SK-N-SH (cell line): ENCODE measurements at regions not wholly inside any gene's neighbourhood (a gene's known extent, or its start where the extent isn't known, plus 50 kb on each side); places are given as distances from the start of the nearest gene placed in this dataset.

ENCODE experiments used
- CTCF ChIA-PET: fragments of 300-600, 350-600 bp; formaldehyde crosslinking; extraction: SDS; loops from one replicate; lab custom pipeline; 2021; lab: Yijun Ruan, JAX
- POLR2A ChIA-PET: fragments of 350-600 bp; sonication (Branson Sonifier 250); formaldehyde crosslinking; extraction: SDS; loops from one replicate; lab custom pipeline; 2020; ENCODE audit warnings: antibody characterized with exemption, inconsistent platforms; lab: Yijun Ruan, JAX
- DNase-seq: peaks from one replicate; pipeline ENCODE4 v3.0.0; 2012
- H2AFZ ChIP-seq: fragments of 200-600 bp; sonication (generic); 2 replicates; pipeline ENCODE4 v1.8.1; 2016; ENCODE audit warnings: antibody characterized with exemption, mild to moderate bottlenecking, low read depth
- H3F3A ChIP-seq: fragments of 200-600 bp; sonication (generic); replicated peaks from 2 replicates; pipeline ENCODE3; 2016; ENCODE audit warnings: antibody characterized with exemption, mild to moderate bottlenecking; ENCODE audit not compliant: insufficient read depth
- H3K27ac ChIP-seq, 2 experiments: fragments of 200-500 bp in 1 of 2; fragments of 200-600 bp in 1 of 2; sonication (Bioruptor generic) in 1 of 2; sonication (generic), shearing (Covaris generic) in 1 of 2; 2 replicates each; pipeline versions ENCODE4 v1.5.1 to v1.6.1; 2014 to 2016; ENCODE audit warnings: low read depth in 2 of 2, inconsistent platforms in 1 of 2, low read length in 1 of 2, mild to moderate bottlenecking in 1 of 2, mixed read lengths in 1 of 2
- H3K27me3 ChIP-seq: fragments of 200-600 bp; sonication (generic), shearing (Covaris generic); 2 replicates; pipeline ENCODE4 v1.6.1; 2016; ENCODE audit warnings: mixed run types; ENCODE audit not compliant: insufficient read depth
- H3K36me3 ChIP-seq, 2 experiments: fragments of 200-500 bp in 1 of 2; fragments of 200-600 bp in 1 of 2; sonication (Bioruptor generic) in 1 of 2; sonication (generic) in 1 of 2; replicated peaks in 1 of 2; 2 replicates each; pipeline versions ENCODE3 to v1.5.1; 2014 to 2016; ENCODE audit warnings: low read length in 1 of 2, mild to moderate bottlenecking in 1 of 2; ENCODE audit not compliant: insufficient read depth in 2 of 2, control insufficient read depth in 1 of 2
- H3K4me1 ChIP-seq, 2 experiments: fragments of 200-500 bp in 1 of 2; fragments of 200-600 bp in 1 of 2; sonication (Bioruptor generic) in 1 of 2; sonication (generic), shearing (Covaris generic) in 1 of 2; 2 replicates each; pipeline versions ENCODE4 v1.5.1 to v1.6.1; 2014 to 2016; ENCODE audit warnings: low read depth in 1 of 2, low read length in 1 of 2, mixed run types in 1 of 2; ENCODE audit not compliant: insufficient read depth in 2 of 2, control insufficient read depth in 1 of 2
- H3K4me2 ChIP-seq: fragments of 200-600 bp; sonication (generic), shearing (Covaris generic); 2 replicates; pipeline ENCODE4 v1.6.1; 2017; ENCODE audit warnings: mixed run types
- H3K4me3 ChIP-seq, 2 experiments: fragments of 200-500 bp in 1 of 2; fragments of 200-600 bp in 1 of 2; sonication (Bioruptor generic) in 1 of 2; sonication (generic), shearing (Covaris generic) in 1 of 2; 2 replicates each; pipeline versions ENCODE4 v1.5.1 to v1.8.1; 2014 to 2016; ENCODE audit warnings: low read depth in 2 of 2, inconsistent platforms in 1 of 2, low read length in 1 of 2, mild to moderate bottlenecking in 1 of 2, mixed read lengths in 1 of 2, moderate library complexity in 1 of 2
- H3K79me2 ChIP-seq: fragments of 200-600 bp; sonication (generic); 2 replicates; pipeline ENCODE4 v1.8.1; 2017; ENCODE audit warnings: mild to moderate bottlenecking; ENCODE audit not compliant: insufficient read depth
- H3K9ac ChIP-seq: fragments of 200-600 bp; sonication (generic); 2 replicates; pipeline ENCODE4 v1.6.1; 2017; ENCODE audit warnings: mixed run types
- H3K9me2 ChIP-seq: fragments of 200-600 bp; sonication (generic); 2 replicates; pipeline ENCODE4 v1.6.1; 2017; ENCODE audit warnings: mixed run types
- H3K9me3 ChIP-seq: fragments of 200-600 bp; sonication (generic); 2 replicates; pipeline ENCODE4 v1.6.1; 2017; ENCODE audit warnings: mixed run types, mild to moderate bottlenecking, moderate library complexity
- H4K20me1 ChIP-seq: fragments of 200-600 bp; sonication (generic); 2 replicates; pipeline ENCODE4 v1.6.1; 2017; ENCODE audit warnings: mild to moderate bottlenecking, mixed run types; ENCODE audit not compliant: insufficient read depth
- CHD2 ChIP-seq: fragments of 150-350 bp; IDR thresholded peaks from 2 replicates; pipeline ENCODE4 v1.6.1; 2018; ENCODE audit warnings: low read length; ENCODE audit not compliant: partially characterized antibody
- GATA2 ChIP-seq: sonication (generic); formaldehyde crosslinking; IDR thresholded peaks from 2 replicates; pipeline ENCODE4 v1.5.0; 2020; ENCODE audit warnings: mild to moderate bottlenecking, missing genetic modification reagents
- MEF2A ChIP-seq: IDR thresholded peaks from 2 replicates; pipeline ENCODE4 v1.4.0; 2012; ENCODE audit warnings: low read depth, borderline replicate concordance
- NFIC ChIP-seq: IDR thresholded peaks from 2 replicates; pipeline ENCODE4 v1.4.0; 2012; ENCODE audit warnings: borderline replicate concordance
- RCOR1 ChIP-seq: fragments of 150-350 bp; IDR thresholded peaks from 2 replicates; pipeline ENCODE4 v1.6.1; 2017; ENCODE audit warnings: antibody characterized with exemption, low read length
- REST ChIP-seq: IDR thresholded peaks from 2 replicates; pipeline ENCODE4 v1.6.1; 2012; ENCODE audit warnings: mild to moderate bottlenecking, low read depth, low read length, moderate library complexity
- TCF12 ChIP-seq: IDR thresholded peaks from 2 replicates; pipeline ENCODE4 v1.4.0; 2012
- USF2 ChIP-seq: fragments of 150-350 bp; IDR thresholded peaks from 2 replicates; pipeline ENCODE4 v1.6.1; 2017; ENCODE audit warnings: antibody characterized with exemption, low read length, low read depth, borderline replicate concordance
- YY1 ChIP-seq: IDR thresholded peaks from 2 replicates; pipeline ENCODE4 v1.4.0; 2012; ENCODE audit warnings: low read depth, mild to moderate bottlenecking
- WGBS: methylation state at CpG from one replicate; pipeline ENCODE4 v1.1.6; 2017; ENCODE audit warnings: low lambda C conversion rate; 5-methylcytosine and 5-hydroxymethylcytosine counted together
- TF ChIP-seq, protein P1 (sequence below): fragments of 150-350 bp; IDR thresholded peaks from 2 replicates; pipeline ENCODE4 v1.6.1; 2016; ENCODE audit warnings: mild to moderate bottlenecking, low read depth, low read length

GRCh38 chr1:22296701-22297591, 154.0 kb upstream of the WNT4 start:
- no peaks in the 10 kb centered on the region for H3F3A ChIP-seq
- no peaks in the 10 kb centered on the region for H3K9me3 ChIP-seq
- H3K9me2 ChIP-seq = no peaks in the 10 kb centered on the region
- CTCF ChIA-PET = interaction anchor here (0.9 to 2.8 kb wide), 5 partner anchors 11 to 120 kb away, joined by 3 to 15 read pairs (median 3); no protein-coding TSS in a partner anchor
- POLR2A ChIA-PET = no interaction called here
- no peak for DNase-seq
- H3K4me2 ChIP-seq = no peak overlapping the region
- no peak overlapping the region for H3K27ac ChIP-seq
- no peaks in the 10 kb centered on the region for H4K20me1 ChIP-seq
- no peaks in the 10 kb centered on the region for H3K36me3 ChIP-seq
- WGBS = 43% methylated on average over 11 of the region's 14 CpGs
- no peak overlapping the region for H3K9ac ChIP-seq
- no peak overlapping the region for H3K4me3 ChIP-seq
- peaks cover 0 to 2% of the 10 kb centered on the region in 2 experiments; a peak in 1 of 4 replicates for H3K4me1 ChIP-seq
- H3K79me2 ChIP-seq = no peaks in the 10 kb centered on the region
- no peak overlapping the region for H2AFZ ChIP-seq
- peaks cover 9% of the 10 kb centered on the region; the same call in 1 of the 2 replicates for H3K27me3 ChIP-seq
- TF ChIP-seq YY1 = no peak
- TF ChIP-seq TCF12 = no peak
- TF ChIP-seq NFIC = no peak
- TF ChIP-seq, all 33 proteins: peak for 0

- Histone ChIP-seq H3K9me2 (no peaks in the 10 kb centered on the region), H3K4me2 (no peak overlapping the region), H3K9me3 (no peaks in the 10 kb centered on the region), H3K27me3 (peaks cover 2% of the 10 kb centered on the region; the same call in 1 of the 2 replicates), H2AFZ (no peak overlapping the region), H3K79me2 (no peaks in the 10 kb centered on the region), H3K36me3 (no peaks in the 10 kb centered on the region), H4K20me1 (no peaks in the 10 kb centered on the region), H3K27ac (no peak overlapping the region), H3F3A (no peaks in the 10 kb centered on the region), H3K4me3 (no peak overlapping the region), H3K4me1 (no peaks in the 10 kb centered on the region), H3K9ac (no peak overlapping the region)
- ChIA-PET POLR2A (no interaction called here), CTCF (interaction anchor here (0.9 to 2.8 kb wide), 4 partner anchors 9 to 119 kb away, joined by 3 to 15 read pairs (median 4); no protein-coding TSS in a partner anchor)
- TF ChIP-seq REST = no peak
- no peak for TF ChIP-seq USF2
- no peak for TF ChIP-seq TCF12
- TF ChIP-seq, protein P1, sequence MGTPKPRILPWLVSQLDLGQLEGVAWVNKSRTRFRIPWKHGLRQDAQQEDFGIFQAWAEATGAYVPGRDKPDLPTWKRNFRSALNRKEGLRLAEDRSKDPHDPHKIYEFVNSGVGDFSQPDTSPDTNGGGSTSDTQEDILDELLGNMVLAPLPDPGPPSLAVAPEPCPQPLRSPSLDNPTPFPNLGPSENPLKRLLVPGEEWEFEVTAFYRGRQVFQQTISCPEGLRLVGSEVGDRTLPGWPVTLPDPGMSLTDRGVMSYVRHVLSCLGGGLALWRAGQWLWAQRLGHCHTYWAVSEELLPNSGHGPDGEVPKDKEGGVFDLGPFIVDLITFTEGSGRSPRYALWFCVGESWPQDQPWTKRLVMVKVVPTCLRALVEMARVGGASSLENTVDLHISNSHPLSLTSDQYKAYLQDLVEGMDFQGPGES = no peak
- no peak for TF ChIP-seq GATA2
- no peak for TF ChIP-seq MEF2A
- TF ChIP-seq CHD2 = no peak
- TF ChIP-seq YY1 = no peak
- no peak for TF ChIP-seq RCOR1
- no peak for DNase-seq
- WGBS = 20% methylated on average over 1 of the region's 1 CpG
Measured at GRCh38 chr1:22297999-22298398, 153.7 kb upstream of the ZBTB40 start.
